Stimulated activated CD4-positive, alpha-beta T cell treated with anti-CD3 and anti-CD28 coated beads, Interleukin-1b, Interleukin-23, amount 100 ng/mL, for 24 hours (primary cell): ENCODE measurements at regions not wholly inside any gene's neighbourhood (a gene's known extent, or its start where the extent isn't known, plus 50 kb on each side); places are given as distances from the start of the nearest gene placed in this dataset.

Experiments
- DNase-seq, 4 experiments: peaks; one replicate each; pipeline ENCODE4 v3.0.0-alpha.2; 2020; ENCODE audit warnings: low read depth in 4 of 4, low spot score in 1 of 4

DNA sequence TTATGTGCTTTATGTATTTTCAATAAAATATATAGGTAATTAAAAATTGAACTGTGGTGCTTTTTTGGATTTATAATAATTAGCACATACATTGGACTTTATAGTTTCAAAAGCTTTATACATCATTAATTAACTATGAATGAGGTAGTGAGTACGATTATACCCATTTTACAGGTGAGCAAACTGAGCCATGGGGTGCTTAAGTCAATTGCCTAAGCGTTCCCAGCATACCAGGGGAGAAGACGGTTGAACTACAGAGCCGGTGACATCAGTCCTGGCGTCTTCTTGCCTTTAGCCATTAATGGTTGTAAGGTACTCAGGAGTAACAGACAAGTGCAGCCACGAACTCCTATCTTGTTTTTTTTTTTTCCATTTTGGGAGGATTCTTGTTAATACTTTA, 172.8 kb downstream of the GATA3 start:
- no peak for DNase-seq

DNA sequence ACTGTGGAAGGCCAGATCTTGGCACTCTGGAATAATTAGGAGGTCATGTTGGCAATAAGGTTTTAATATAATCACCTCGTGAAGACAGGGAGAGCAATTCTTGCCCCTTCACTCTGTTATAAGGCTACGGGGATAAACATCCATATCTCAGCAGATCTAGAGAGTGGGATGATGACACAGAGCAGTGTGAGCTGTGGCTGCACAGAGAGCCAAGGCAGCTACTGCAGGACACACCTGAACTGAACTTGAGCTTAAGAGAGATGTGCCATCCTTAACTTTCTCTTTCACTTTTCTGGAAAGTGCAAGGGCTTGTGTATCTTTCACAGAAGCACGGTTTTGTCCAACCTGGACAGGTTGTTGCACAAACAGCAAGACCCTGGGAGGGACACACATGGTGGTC, 174.7 kb downstream of the GATA3 start:
- DNase-seq: no peak

DNA sequence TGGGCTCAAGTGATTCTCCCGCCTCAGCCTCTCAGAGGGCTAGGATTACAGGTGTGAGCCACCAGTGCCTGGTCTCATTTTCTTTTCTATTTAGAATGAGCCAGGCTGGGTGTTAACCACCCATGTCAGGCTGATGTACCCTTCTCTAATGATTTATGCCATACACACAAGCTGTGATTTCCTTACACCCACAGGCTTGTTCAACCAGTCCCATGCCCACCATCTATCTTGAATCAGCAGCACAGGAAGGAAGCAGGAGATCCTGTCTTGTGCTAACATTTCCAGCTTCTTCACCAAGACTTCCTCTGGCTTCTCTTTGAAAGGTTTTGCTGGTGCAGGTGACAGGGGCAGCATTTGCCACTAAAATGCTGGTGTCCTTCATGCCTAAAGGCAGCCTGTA, 176.4 kb downstream of the GATA3 start:
- DNase-seq: no peak

DNA sequence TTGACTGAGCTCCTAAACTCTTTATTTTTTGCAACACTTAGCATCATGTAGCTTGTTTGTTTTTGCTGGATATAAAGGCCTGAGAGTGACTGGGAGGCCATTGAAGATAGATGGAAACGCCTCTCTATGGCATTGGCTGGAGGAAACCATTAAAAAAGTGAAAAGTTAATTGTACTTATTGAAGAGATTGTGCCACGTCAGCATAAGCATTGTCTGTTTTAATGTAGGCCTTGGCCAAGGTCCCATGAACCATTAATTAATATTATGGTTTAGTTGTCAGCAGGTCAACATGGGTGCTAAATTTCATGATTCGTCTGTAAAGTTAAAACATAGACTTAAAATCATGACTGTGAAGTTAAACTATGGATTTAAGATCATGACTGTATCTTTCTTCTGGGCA, 178.6 kb downstream of the GATA3 start:
- no peak for DNase-seq

DNA sequence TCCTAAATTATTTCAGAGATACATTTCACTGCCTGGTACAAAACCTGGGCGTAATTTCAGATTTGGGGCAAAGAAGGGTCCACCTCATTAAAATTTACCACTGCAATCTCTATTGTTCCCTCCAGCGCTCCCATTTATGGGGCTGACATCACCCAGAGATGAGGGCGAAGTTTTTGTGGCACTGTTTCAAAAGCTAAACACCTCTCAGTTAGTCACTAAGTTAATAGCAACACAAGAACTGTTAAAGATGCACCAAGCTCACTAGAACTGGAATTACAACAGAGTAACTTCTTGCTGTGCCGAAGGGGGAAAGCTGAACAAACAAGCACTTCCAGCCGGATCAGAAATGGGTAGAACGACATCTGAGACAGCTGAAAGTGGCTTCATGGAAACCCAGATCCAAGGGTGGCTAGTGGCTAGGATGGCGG, 179.4 kb downstream of the GATA3 start:
- no peak for DNase-seq

DNA sequence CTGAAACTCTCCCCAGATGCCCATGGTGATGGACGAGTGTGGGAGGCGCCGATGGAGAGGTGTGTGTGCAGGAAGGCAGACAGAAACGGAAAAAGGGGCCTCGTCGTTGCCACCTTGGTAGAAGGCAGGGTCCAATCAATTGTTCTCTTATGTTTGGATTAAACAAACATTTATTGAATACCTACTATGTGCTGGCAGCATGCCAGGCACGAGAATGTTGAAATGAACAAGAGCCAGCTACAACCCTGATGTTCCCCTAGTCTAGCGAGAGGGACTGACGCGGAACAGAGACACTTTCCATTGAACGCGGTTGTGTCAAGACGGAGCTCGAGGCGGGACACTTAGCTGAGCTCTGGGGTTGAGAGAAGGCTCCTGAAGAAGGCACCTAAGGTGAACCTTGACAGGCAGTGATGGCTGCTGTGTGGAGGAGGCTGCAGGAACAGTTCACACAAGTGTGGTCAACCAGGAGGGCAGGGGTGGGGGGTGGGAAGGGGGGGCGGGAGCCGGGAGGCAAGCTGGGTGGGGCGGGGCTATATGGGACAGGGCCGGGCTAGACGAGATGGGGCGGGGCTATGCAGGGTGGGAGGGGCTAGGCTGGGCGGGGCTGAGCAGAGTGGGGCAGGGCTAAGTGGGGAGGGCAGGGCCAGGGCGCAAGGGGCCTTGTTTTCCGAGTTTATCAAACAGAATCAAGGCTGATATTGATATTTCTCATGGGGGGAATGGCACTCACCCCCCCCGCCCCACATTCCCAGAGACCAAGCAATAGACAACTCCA, 181.0 kb downstream of the GATA3 start:
- no peak for DNase-seq

DNA sequence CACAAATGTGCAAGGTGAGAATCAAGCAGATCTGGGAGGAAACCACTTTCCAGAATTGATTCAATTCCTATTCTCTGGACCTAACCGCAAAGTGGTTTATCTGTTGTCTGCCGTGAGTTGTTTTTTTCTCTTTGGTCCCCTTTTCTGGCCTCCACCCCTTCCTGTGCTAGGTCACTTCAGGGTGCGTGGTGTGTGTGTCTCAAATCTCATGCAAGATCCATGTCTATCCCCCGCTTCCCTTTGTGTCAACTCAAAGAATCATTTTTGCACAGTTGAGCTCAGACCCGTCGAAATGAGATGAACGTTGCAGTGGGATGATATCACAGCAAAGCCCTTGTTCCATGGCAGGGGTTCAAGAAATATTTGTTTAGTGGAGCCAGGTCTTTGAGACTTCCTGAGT, 184.5 kb downstream of the GATA3 start:
- DNase-seq: no peak

DNA sequence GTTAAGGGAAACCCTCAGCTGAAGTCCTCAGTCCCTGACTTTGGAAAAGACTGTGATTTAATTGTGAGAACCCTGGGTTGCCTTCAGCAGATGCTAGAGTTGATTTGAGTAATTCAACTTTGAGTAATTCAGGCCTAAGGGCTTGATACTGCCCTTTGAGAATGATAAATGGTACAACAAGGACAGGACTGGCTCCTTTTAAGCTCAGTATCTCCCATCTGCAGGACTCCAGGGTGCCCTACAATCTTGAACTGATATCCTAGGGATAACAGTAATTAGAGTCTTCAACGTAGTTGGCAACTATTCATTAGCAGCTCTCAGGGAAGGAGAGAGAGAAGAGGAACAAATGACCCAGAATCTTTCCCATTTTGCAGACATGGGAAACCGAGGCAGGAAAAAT, 186.4 kb downstream of the GATA3 start:
- DNase-seq: no peak

DNA sequence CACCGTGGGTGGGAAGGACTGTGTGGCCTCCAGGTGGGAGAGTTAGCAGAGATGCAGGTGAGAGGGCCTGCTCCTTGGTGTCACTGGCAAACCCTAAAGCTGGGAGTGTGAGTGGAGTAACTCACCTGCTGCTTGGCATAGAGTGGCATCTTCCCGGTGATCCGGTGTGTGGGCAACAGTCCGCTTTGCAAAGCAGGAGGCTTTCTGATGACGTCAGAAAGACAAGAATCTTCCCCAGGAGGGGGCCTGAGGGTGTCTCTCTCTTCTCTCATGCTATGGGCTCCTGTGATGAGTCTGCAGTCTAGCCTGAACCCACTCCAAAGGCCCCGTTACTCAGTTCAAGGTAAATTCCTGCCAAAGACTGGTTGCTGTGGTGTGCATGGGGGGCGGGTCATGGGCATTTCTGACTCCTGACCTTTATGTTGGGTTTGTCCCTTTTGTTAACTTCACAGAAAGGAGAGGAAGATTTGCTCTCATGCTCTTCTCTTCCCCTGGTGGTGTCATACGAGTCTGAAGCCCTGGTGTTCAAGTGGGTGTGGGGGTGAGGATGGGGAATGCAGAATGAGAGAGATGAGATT, 187.9 kb downstream of the GATA3 start:
- DNase-seq: peak in 1 of 4 experiments; percentile 60

DNA sequence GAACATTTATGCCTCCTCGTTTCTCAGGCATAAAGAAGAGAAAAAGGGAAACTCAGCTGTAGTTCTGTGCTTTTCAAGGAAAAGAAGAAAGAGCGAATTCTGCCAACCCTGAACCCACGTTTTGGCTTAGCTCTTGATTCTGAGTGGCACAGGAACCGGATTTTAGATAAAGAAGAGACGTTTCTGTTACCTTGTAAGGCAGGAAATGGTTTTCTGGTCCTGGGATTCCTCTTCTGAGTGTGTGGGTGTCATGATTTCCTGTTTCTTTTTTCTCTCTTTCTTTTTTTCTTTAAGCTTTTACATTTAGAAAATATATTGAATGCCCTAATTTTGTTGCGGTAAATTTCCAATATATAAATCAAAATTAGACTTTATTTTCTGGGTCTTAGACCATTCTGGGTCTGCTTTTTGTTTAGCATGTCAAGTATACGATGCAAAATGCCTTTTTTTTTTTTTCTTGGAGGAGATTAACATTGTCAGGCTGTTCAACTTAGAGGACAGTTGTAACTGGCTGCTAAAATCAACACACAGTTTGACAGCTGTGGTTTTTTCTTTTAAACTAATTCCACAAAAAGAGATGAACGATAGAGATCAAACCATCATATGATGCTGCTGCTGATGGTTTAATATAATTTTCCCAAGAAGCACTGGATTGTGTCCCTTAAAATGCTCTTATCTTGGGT, 190.8 kb downstream of the GATA3 start:
- no peak for DNase-seq

DNA sequence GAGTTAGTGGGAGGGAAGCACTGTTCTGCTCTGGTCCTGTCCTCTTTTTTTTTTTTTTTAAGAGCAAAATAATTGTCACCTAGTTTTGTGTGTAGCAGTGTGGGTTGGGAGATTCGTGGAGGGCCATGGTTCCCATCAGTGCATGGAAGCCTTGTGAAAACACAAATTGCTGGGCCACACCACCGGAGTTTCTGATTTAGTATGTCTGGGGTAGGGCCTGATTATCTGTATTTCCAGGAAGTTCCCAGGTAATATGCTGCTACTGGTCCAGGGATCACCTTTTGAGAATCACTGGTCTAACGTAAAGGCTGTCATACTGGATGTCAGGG, 191.3 kb downstream of the GATA3 start:
- DNase-seq: no peak

DNA sequence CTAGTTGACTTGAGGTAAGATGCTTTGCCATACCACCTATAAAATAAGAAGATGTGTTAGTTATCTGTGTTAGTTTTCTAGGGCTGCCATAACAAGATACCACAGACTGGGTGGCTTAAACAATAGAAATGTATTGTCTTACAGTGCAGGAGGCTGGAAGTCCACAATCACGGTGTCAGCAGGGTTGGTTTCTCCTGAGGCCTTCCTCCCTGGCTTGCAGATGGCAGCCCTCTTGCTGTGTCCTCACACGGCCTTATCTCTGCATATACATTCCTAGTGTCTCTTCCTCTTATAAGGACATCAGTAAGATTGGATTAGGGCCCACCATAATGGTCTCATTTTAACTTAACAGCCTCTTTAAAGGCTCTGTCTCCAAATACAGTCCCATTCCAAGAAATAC, 192.1 kb downstream of the GATA3 start:
- no peak for DNase-seq

DNA sequence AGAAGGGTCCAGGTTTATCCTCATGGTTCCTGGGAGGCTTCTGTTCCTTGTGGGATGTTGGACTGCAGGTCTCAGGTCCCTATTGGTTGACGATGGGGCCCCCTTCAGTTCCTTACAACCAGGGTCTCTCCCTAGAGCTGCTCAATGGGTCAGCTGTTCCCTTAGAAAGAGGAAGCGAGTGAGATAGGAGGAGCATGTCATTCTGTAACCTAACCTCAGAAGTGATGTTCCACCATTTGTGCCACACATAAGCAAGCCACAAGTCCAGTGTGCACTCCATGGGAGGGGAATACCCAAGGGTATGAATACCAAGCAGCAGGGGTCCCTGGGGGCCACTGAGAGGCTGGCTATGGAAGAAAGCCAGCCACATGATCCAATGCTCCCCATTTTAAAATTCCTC, 192.7 kb downstream of the GATA3 start:
- no peak for DNase-seq

DNA sequence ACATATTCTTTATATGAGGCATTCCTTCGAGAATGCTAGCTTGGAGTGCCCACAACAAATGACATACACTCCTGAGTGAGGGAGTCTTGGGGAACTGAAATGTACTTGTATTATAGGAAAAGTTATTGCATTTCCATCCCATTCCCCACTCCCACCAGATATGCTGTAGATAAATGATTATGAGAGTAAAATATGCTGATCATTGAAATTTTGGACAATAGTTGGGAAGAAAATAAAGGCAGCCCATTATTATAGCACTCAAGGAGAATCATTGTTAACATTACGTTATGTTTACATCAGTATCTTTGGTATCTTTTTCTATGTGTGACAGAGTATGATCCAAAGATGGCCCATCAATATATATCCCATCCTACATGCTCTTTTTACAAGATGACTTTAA, 194.4 kb downstream of the GATA3 start:
- no peak for DNase-seq

DNA sequence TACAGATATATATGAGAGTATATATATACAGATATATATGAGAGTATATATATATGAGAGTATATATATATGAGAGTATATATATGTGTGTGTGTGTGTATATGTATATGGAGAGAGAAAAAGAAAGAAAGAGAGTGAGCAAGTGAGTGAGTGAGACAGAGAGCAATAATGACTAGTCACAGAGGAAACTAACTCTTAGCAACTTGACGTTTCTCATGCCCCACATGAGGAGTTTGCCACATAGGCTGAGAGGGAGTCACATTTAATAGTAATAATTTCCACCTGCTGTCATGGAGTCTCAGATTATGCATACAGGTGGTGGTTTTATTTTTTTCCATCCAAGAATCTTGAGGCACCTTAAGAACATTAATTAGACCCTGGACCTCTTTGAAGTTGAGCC, 199.9 kb downstream of the GATA3 start:
- no peak for DNase-seq

DNA sequence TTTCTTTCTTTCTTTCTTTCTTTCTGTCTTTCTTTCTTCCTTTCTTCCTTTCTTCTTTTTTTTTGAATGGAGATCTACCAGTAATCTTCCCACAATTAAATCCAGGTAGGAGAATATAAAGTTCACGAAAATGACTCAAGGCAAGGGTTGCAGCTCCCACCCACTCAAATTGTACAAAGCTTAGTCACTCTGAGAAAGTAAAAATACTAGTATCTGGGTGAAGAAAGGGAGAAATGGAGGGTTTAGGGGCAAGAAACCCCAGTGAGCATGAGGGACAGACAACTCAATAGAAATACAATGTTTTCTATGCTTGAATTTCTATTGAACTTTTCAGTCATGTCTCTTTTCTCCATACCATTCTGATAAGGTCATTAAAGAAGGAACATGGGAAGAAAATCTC, 200.8 kb downstream of the GATA3 start:
- DNase-seq: no peak

DNA sequence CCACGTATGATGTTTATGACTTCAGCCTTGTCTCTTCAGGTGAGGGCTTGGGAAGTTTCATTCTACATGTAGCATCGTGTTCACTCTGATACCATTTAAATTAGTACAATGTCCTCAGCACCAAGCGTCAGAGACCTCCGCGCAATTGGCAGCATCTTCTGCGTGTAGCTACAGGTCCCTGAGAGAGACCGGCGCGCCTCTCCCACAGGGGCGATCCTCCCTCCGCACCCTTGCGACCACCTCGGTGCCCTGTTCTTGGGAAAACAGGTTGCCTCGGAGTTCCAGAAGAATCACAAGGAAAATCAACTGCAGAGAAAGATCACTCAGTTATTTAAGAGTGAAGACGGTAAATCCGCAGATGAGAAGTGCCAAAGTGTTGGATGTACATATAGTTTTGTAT, 206.2 kb downstream of the GATA3 start:
- no peak for DNase-seq

DNA sequence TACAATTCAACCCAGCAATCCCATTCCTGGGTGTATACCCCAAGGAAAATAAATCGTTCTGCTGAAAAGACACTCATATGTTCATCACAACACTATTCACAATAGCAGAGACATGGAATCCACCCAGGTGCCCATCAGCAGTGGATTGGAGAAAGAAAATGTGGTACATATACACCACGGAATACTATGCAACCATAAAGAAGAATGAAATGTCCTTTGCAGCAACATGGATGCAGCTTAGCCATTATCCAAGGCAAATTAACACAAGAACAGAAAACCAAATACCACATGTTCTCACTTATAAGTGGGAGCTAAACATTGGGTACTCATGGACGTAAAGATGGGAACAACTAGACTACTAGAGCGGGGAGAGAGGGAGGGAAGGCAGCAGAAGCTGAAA, 207.8 kb downstream of the GATA3 start:
- no peak for DNase-seq

DNA sequence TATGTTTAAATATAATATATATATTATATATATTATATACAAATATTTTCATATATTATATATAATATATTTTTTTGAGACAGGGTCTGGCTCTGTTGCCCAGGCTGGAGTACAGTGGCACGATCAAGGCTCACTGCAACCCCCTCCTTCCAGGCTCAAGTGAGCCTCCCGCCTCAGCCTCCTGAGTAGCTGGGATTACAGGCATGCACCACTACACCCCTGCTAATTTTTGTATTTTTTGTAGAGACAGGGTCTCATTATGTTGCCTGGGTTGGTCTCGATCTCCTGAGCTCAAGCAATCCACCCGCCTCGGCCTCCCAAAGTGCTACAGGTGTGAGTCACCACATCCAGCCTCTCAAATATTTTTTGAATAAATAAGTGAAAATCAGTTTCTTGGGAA, 215.5 kb downstream of the GATA3 start:
- no peak for DNase-seq

DNA sequence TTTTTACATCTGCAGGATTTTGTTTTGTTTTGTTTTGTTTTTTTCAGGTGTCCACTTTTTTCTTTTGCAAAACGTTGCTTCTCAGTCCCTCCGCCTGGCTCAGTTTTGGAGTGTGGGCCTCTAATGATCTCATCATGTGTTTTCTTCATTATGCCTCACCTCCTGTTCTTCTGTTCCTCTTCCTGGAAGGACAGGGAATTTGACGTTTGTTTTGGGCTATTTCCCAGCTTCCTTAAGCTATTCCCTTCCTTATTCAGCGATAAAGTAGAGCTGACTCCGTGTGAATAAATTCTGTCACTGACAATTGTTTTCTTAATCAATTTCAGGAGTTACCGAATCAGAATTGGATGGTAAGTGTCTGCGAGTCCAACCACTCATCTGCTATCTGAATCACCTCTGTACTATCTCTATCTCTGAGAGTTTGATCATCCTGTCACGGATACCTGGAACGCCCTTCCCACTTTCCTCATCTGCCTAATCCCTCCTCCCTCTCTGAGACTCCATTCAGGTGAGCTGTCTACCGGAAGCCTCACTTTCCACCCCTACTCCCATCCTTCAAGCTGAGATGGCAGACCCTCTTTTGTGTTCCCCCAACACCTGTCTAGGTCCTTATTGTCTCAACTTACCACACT, 218.4 kb downstream of the GATA3 start:
- DNase-seq: no peak

DNA sequence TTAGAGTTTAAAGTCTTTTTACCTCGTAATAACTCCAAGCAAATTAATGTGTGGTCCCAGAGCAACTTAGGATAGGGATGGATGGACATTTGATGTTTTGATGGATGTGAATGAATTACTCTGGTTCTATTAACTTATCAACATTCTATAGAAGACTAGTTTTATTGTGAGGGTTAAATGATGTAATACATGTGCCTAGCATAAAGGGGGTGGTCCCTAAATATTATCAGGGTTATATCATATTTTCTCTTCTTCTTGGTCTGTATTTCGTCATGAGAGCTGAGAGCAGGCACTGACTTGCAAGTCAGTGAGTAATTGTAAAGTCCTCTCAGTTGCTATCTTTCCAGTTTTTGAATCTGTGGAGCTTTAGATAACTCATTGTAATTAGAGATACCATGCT, 219.3 kb downstream of the GATA3 start:
- DNase-seq: no peak

DNA sequence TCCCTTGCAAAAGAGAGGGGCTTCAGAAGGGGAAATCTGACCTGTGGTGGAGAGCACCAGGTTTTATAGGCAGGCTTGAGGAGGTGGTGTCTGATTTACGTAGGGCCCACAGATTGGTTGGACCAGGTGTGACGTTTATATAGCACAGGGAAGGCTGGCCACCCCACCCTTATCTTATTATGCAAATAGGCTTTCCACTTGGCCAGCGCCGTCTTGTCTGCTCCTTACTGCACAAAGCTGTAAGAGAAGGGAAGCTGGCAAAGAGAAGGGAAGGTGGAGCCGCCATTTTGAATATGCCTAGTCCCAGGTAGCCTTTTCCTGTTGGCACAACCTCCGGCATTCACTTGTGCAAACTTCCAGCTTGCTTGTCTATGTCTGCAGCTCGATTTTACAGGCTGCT, 221.4 kb downstream of the GATA3 start:
- DNase-seq: no peak
